Endodermal cell (in vitro differentiated cells): ENCODE measurements at regions not wholly inside any gene's neighbourhood (a gene's known extent, or its start where the extent isn't known, plus 50 kb on each side); places are given as distances from the start of the nearest gene placed in this dataset.

Source experiments
- DNase-seq: peaks from one replicate; pipeline ENCODE4 v3.0.0-alpha.2; 2017
- H3K27ac ChIP-seq: 2 replicates; pipeline ENCODE4 v1.5.1; 2013; ENCODE audit warnings: mild to moderate bottlenecking, low read depth, low read length, moderate library complexity
- H3K27me3 ChIP-seq: 2 replicates; pipeline ENCODE4 v1.6.1; 2013; ENCODE audit warnings: mild to moderate bottlenecking, low read length, moderate library complexity; ENCODE audit not compliant: insufficient read depth, control insufficient read depth, poor library complexity, severe bottlenecking
- H3K36me3 ChIP-seq: 2 replicates; pipeline ENCODE4 v1.7.0; 2013; ENCODE audit warnings: mild to moderate bottlenecking, low read length, moderate library complexity; ENCODE audit not compliant: control insufficient read depth, insufficient read depth
- H3K4me1 ChIP-seq: one replicate; pipeline ENCODE4 v1.7.0; 2013; ENCODE audit warnings: low read length; ENCODE audit not compliant: control insufficient read depth, insufficient read depth
- H3K4me3 ChIP-seq: 2 replicates; pipeline ENCODE4 v1.5.1; 2013; ENCODE audit warnings: mild to moderate bottlenecking, low read length, moderate library complexity
- H3K9ac ChIP-seq: 2 replicates; pipeline ENCODE4 v1.6.1; 2013; ENCODE audit warnings: mild to moderate bottlenecking, low read length, moderate library complexity; ENCODE audit not compliant: poor library complexity, severe bottlenecking; ENCODE audit errors: extremely low read depth
- H3K9me3 ChIP-seq: 2 replicates; pipeline ENCODE4 v1.6.1; 2013; ENCODE audit warnings: mild to moderate bottlenecking, low read length, moderate library complexity; ENCODE audit not compliant: control insufficient read depth
- H3K27ac Mint-ChIP-seq: 2 replicates; pipeline ENCODE4 v1.8.0; 2020; ENCODE audit warnings: mixed read lengths
- H3K27me3 Mint-ChIP-seq: 2 replicates; pipeline ENCODE4 v1.8.0; 2021; ENCODE audit warnings: mild to moderate bottlenecking, mixed read lengths; ENCODE audit not compliant: insufficient read depth
- H3K36me3 Mint-ChIP-seq: 2 replicates; pipeline ENCODE4 v1.8.0; 2020; ENCODE audit warnings: low read depth, mixed read lengths
- H3K4me1 Mint-ChIP-seq: 2 replicates; pipeline ENCODE4 v1.8.0; 2020; ENCODE audit warnings: mixed read lengths
- H3K4me3 Mint-ChIP-seq: 2 replicates; pipeline ENCODE4 v1.8.0; 2020; ENCODE audit warnings: mild to moderate bottlenecking, moderate library complexity, mixed read lengths
- H3K9me3 Mint-ChIP-seq: 2 replicates; pipeline ENCODE4 v1.8.0; 2020; ENCODE audit warnings: mild to moderate bottlenecking, mixed read lengths
- CTCF ChIP-seq: fragments of 200-600 bp; sonication (generic); conservative IDR thresholded peaks from 2 replicates; pipeline ENCODE4 v1.5.0; 2021; ENCODE audit warnings: antibody characterized with exemption, mild to moderate bottlenecking
- WGBS, 2 experiments: methylation state at CpG; one replicate each; pipeline versions ENCODE4 v1.1.5 to v1.1.7; 2013; ENCODE audit warnings: missing lambda C conversion rate in 2 of 2, mixed read lengths in 1 of 2; ENCODE audit not compliant: insufficient coverage in 1 of 2, insufficient read length in 1 of 2; 5-methylcytosine and 5-hydroxymethylcytosine counted together

- Histone ChIP-seq H3K27ac (peak overlapping the region; percentile 83), H3K4me3 (no peak overlapping the region), H3K9me3 (no peaks in the 10 kb centered on the region), H3K36me3 (no peaks in the 10 kb centered on the region), H3K9ac (no peak overlapping the region), H3K4me1 (peaks cover 8% of the 10 kb centered on the region), H3K27me3 (no peaks in the 10 kb centered on the region)
- TF ChIP-seq CTCF, result no peak
- WGBS, 2 experiments, result 65 to 80% methylated on average over 5 to 7 of the region's 7 CpGs
- Mint-ChIP-seq H3K4me1 (peaks cover 13% of the 10 kb centered on the region), H3K36me3 (no peaks in the 10 kb centered on the region), H3K27me3 (no peaks in the 10 kb centered on the region), H3K4me3 (no peak overlapping the region), H3K9me3 (no peaks in the 10 kb centered on the region), H3K27ac (no peak overlapping the region)
- peak; percentile 59 for DNase-seq
Observed at GRCh38 chr2:204453730-204454167, 91.5 kb upstream of the PARD3B start.

GRCh38 chr2:204454672-204455380 lies 90.4 kb upstream of the PARD3B start:
- Histone ChIP-seq H3K36me3 (no peaks in the 10 kb centered on the region), H3K27ac (peak overlapping the region; percentile 21), H3K4me1 (peaks cover 8% of the 10 kb centered on the region), H3K9me3 (no peaks in the 10 kb centered on the region), H3K4me3 (no peak overlapping the region), H3K9ac (no peak overlapping the region), H3K27me3 (no peaks in the 10 kb centered on the region)
- no peak for DNase-seq
- Mint-ChIP-seq H3K36me3 (no peaks in the 10 kb centered on the region), H3K27ac (no peak overlapping the region), H3K27me3 (no peaks in the 10 kb centered on the region), H3K4me1 (peaks cover 11% of the 10 kb centered on the region), H3K9me3 (no peaks in the 10 kb centered on the region), H3K4me3 (no peak overlapping the region)
- no peak for TF ChIP-seq CTCF
- 93 to 95% methylated on average over 3 to 6 of the region's 6 CpGs for WGBS, 2 experiments

- Histone ChIP-seq H3K27ac (no peak overlapping the region), H3K27me3 (no peaks in the 10 kb centered on the region), H3K9me3 (no peaks in the 10 kb centered on the region), H3K9ac (no peak overlapping the region), H3K36me3 (no peaks in the 10 kb centered on the region), H3K4me3 (no peak overlapping the region), H3K4me1 (no peaks in the 10 kb centered on the region)
- Mint-ChIP-seq H3K9me3 (peaks cover 5% of the 10 kb centered on the region), H3K4me3 (no peak overlapping the region), H3K36me3 (peaks cover 2% of the 10 kb centered on the region), H3K27ac (no peak overlapping the region), H3K4me1 (no peaks in the 10 kb centered on the region), H3K27me3 (no peaks in the 10 kb centered on the region)
- WGBS, 2 experiments, result 87 to 88% methylated on average over 4 of the region's 4 CpGs
- TF ChIP-seq CTCF, result no peak
- DNase-seq, result no peak
Observed at GRCh38 chr2:204468746-204469429, 76.4 kb upstream of the PARD3B start.
